SH-SY5Y (cell line): ENCODE measurements at regions not wholly inside any gene's neighbourhood (a gene's known extent, or its start where the extent isn't known, plus 50 kb on each side); places are given as distances from the start of the nearest gene placed in this dataset.

Experiments
- GATA2 ChIP-seq: IDR thresholded peaks from 2 replicates; pipeline ENCODE4 v1.6.1; 2011; ENCODE audit warnings: mild to moderate bottlenecking, low read depth, low read length
- GATA3 ChIP-seq: IDR thresholded peaks from 2 replicates; pipeline ENCODE4 v1.6.1; 2011; ENCODE audit warnings: low read depth, mild to moderate bottlenecking, low read length, moderate library complexity

- TF ChIP-seq GATA2 (no peak), GATA3 (no peak)
These were observed 308.3 kb upstream of the HS3ST1 start for GRCh38 chr4:11736978-11737377.

- TF ChIP-seq GATA3 (no peak), GATA2 (no peak)
These were observed 307.0 kb upstream of the HS3ST1 start for GRCh38 chr4:11735651-11736050.

GRCh38 chr4:11732155-11732554 is 303.5 kb upstream of the HS3ST1 start:
- TF ChIP-seq GATA3 (no peak), GATA2 (no peak)

GRCh38 chr4:11730545-11730944 is 301.9 kb upstream of the HS3ST1 start:
- TF ChIP-seq GATA2 (no peak), GATA3 (no peak)

- TF ChIP-seq GATA2: no peak
- no peak for TF ChIP-seq GATA3
These were observed 300.9 kb upstream of the HS3ST1 start for GRCh38 chr4:11729548-11729947.

GRCh38 chr4:11727903-11728564 is 299.3 kb upstream of the HS3ST1 start:
- TF ChIP-seq GATA2 (no peak), GATA3 (no peak)

- no peak for TF ChIP-seq GATA2
- no peak for TF ChIP-seq GATA3
These were observed 296.0 kb upstream of the HS3ST1 start for GRCh38 chr4:11724731-11725130.

- TF ChIP-seq GATA2 (no peak), GATA3 (no peak)
These were observed 293.5 kb upstream of the HS3ST1 start for GRCh38 chr4:11722223-11722622.

- TF ChIP-seq GATA2 (no peak), GATA3 (no peak)
These were observed 291.6 kb upstream of the HS3ST1 start for GRCh38 chr4:11720292-11720691.

GRCh38 chr4:11719879-11720278 is 291.2 kb upstream of the HS3ST1 start:
- TF ChIP-seq GATA2: no peak
- TF ChIP-seq GATA3: no peak

GRCh38 chr4:11715753-11716521 is 287.2 kb upstream of the HS3ST1 start:
- TF ChIP-seq GATA2 (no peak), GATA3 (no peak)

GRCh38 chr4:11710453-11711093 is 281.9 kb upstream of the HS3ST1 start:
- TF ChIP-seq GATA2: no peak
- no peak for TF ChIP-seq GATA3

GRCh38 chr4:11704186-11704830 is 275.6 kb upstream of the HS3ST1 start:
- TF ChIP-seq GATA3 (no peak), GATA2 (no peak)

GRCh38 chr4:11702886-11703557 is 274.3 kb upstream of the HS3ST1 start:
- TF ChIP-seq GATA3: no peak
- TF ChIP-seq GATA2: no peak
